Breast epithelium (tissue), 4 donors: ENCODE measurements at regions not wholly inside any gene's neighbourhood (a gene's known extent, or its start where the extent isn't known, plus 50 kb on each side); places are given as distances from the start of the nearest gene placed in this dataset.
"Not testable (repeated sequence)": the region's sequence is repeated elsewhere in the genome, so short reads cannot be mapped to it uniquely, and the experiment has no call there.

Source experiments
- DNase-seq, 2 donors: peaks; one replicate each; pipeline ENCODE4 v3.0.0-alpha.2; 2019; ENCODE audit warnings: low spot score in 2 of 2
- H3K27ac ChIP-seq, 2 donors: fragments of 200-600 bp; sonication (generic) in 1 of 2; one replicate each; pipeline ENCODE4 v1.5.1; 2016 to 2019; ENCODE audit warnings: mild to moderate bottlenecking in 1 of 2
- H3K27me3 ChIP-seq, 2 donors: fragments of 200-600 bp; sonication (generic) in 1 of 2; one replicate each; pipeline versions ENCODE4 v1.5.1 to v1.6.0; 2017 to 2019; ENCODE audit warnings: control low read depth in 1 of 2, mild to moderate bottlenecking in 1 of 2
- H3K36me3 ChIP-seq: fragments of 200-600 bp; one replicate; pipeline ENCODE4 v1.5.1; 2019
- H3K4me1 ChIP-seq, 2 donors: fragments of 200-600 bp; sonication (generic); one replicate each; pipeline ENCODE4 v1.5.1; 2016 to 2019; ENCODE audit warnings: control low read depth in 1 of 2
- H3K4me3 ChIP-seq, 3 donors: fragments of 200-600 bp; sonication (generic); 1 replicate in 2 of 3; 2 replicates in 1 of 3; pipeline ENCODE4 v1.5.1; 2016 to 2019; ENCODE audit warnings: mild to moderate bottlenecking in 3 of 3, moderate library complexity in 2 of 3
- H3K9me3 ChIP-seq, 2 donors: fragments of 200-600 bp; sonication (generic) in 1 of 2; one replicate each; pipeline ENCODE4 v1.5.1; 2016 to 2019; ENCODE audit warnings: control low read depth in 1 of 2
- CTCF ChIP-seq, 3 donors: fragments of 450-650 bp; IDR thresholded peaks; one replicate each; pipeline ENCODE4 v1.5.1; 2016 to 2017; ENCODE audit warnings: antibody characterized with exemption in 3 of 3, mild to moderate bottlenecking in 3 of 3, moderate library complexity in 3 of 3
- POLR2A ChIP-seq: fragments of 450-650 bp; IDR thresholded peaks from one replicate; pipeline ENCODE4 v1.6.1; 2016; ENCODE audit warnings: antibody characterized with exemption, mild to moderate bottlenecking, moderate library complexity
- POLR2AphosphoS5 ChIP-seq, 3 donors: sonication (generic); formaldehyde crosslinking; IDR thresholded peaks; one replicate each; pipeline ENCODE4 v1.6.1; 2017; ENCODE audit warnings: antibody characterized with exemption in 3 of 3
- intact Hi-C: fragments of 100-400 bp; cut with DNase I; formaldehyde crosslinking; loops from one replicate; pipeline ENCODE4 v1.15.1; 2023; ENCODE audit warnings: low total_unique reads

- H3K4me1 ChIP-seq, result no peaks in the 10 kb centered on the region
- no peak for DNase-seq
- intact Hi-C loops, result no loop called here
- TF ChIP-seq POLR2A, result no peak
- TF ChIP-seq CTCF (IDR thresholded peaks at IDR 0.05), result no peak
- no peak for TF ChIP-seq POLR2AphosphoS5 (IDR thresholded peaks at IDR 0.05)
- H3K36me3 ChIP-seq, result no peaks in the 10 kb centered on the region
- H3K9me3 ChIP-seq, result no peaks in the 10 kb centered on the region
- H3K27me3 ChIP-seq, result no peaks in the 10 kb centered on the region
- H3K27ac ChIP-seq, result no peak overlapping the region
- H3K4me3 ChIP-seq, result no peak overlapping the region
Observed at GRCh38 chr6:164750128-164750527, 559.3 kb downstream of the C6orf118 start.

- Histone ChIP-seq H3K36me3 (no peaks in the 10 kb centered on the region), H3K4me1 (no peaks in the 10 kb centered on the region), H3K27me3 (no peaks in the 10 kb centered on the region), H3K4me3 (no peak overlapping the region), H3K9me3 (no peaks in the 10 kb centered on the region), H3K27ac (no peak overlapping the region)
- DNase-seq, result no peak
- intact Hi-C loops, result no loop called here
- no peak for TF ChIP-seq POLR2A
Observed at GRCh38 chr6:164749221-164750064, 560.0 kb downstream of the C6orf118 start.

GRCh38 chr6:164744301-164744700, 565.1 kb downstream of the C6orf118 start:
- no peak for DNase-seq
- TF ChIP-seq POLR2A (no peak), CTCF (IDR thresholded peaks at IDR 0.05) (no peak), POLR2AphosphoS5 (IDR thresholded peaks at IDR 0.05) (no peak)
- Histone ChIP-seq H3K4me1 (no peaks in the 10 kb centered on the region), H3K27ac (no peak overlapping the region), H3K27me3 (no peaks in the 10 kb centered on the region), H3K4me3 (no peak overlapping the region), H3K9me3 (no peaks in the 10 kb centered on the region), H3K36me3 (no peaks in the 10 kb centered on the region)
- intact Hi-C loops, result no loop called here

GRCh38 chr6:164741938-164742451, 567.4 kb downstream of the C6orf118 start:
- Histone ChIP-seq H3K27me3 (no peaks in the 10 kb centered on the region), H3K36me3 (no peaks in the 10 kb centered on the region), H3K9me3 (no peaks in the 10 kb centered on the region), H3K27ac (no peak overlapping the region), H3K4me3 (no peak overlapping the region), H3K4me1 (no peaks in the 10 kb centered on the region)
- intact Hi-C loops, result no loop called here
- no peak for TF ChIP-seq POLR2AphosphoS5 (IDR thresholded peaks at IDR 0.05)
- TF ChIP-seq POLR2A, result no peak
- no peak for TF ChIP-seq CTCF (IDR thresholded peaks at IDR 0.05)
- DNase-seq, result no peak

GRCh38 chr6:164736090-164736489, 573.3 kb downstream of the C6orf118 start:
- H3K4me1 ChIP-seq, DNase-seq, H3K9me3 ChIP-seq, H3K4me3 ChIP-seq, H3K27ac ChIP-seq, intact Hi-C loops, H3K36me3 ChIP-seq, H3K27me3 ChIP-seq: not testable (repeated sequence)

- Histone ChIP-seq H3K9me3 (no peaks in the 10 kb centered on the region), H3K36me3 (no peaks in the 10 kb centered on the region), H3K4me3 (no peak overlapping the region), H3K27me3 (no peaks in the 10 kb centered on the region), H3K4me1 (no peaks in the 10 kb centered on the region), H3K27ac (no peak overlapping the region)
- TF ChIP-seq CTCF (IDR thresholded peaks at IDR 0.05) (no peak), POLR2AphosphoS5 (IDR thresholded peaks at IDR 0.05) (no peak), POLR2A (no peak)
- DNase-seq, result no peak
- intact Hi-C loops, result no loop called here
Observed at GRCh38 chr6:164731539-164731938, 577.9 kb downstream of the C6orf118 start.
